ENCODE measurements at regions not wholly inside any gene's neighbourhood (a gene's known extent, or its start where the extent isn't known, plus 50 kb on each side); places are given as distances from the start of the nearest gene placed in this dataset.

- intact Hi-C loops (cut with micrococcal nuclease), result no loop called here
- no peaks in the 10 kb centered on the region for H4K20me1 ChIP-seq (replicated peaks; ENCODE audit: control insufficient read depth, insufficient read depth, low read length)
- no peaks in the 10 kb centered on the region for H3K9me3 ChIP-seq (replicated peaks; ENCODE audit: control insufficient read depth, insufficient read depth, low read depth, low read length)
- BruUV-seq (replicated peaks), result no TSS peak
- ChIA-PET CTCF (ENCODE audit: low intra/inter-chr PET ratio) (no interaction called here), POLR2A (no interaction called here)
- H3K9ac ChIP-seq (ENCODE audit: insufficient read depth in 1 of 2, low read depth in 2 of 2, low read length in 2 of 2), result no peak overlapping the region
- H3K27ac ChIP-seq (ENCODE audit: extremely low read depth, low read depth, low read length), result no peak overlapping the region
- no peaks in the 10 kb centered on the region for H3K79me2 ChIP-seq (ENCODE audit: control insufficient read depth, insufficient read depth, low read length)
- H2AFZ ChIP-seq (ENCODE audit: low read depth, low read length), result no peak overlapping the region
- H3K9me1 ChIP-seq (ENCODE audit: control insufficient read depth, insufficient read depth, low read length), result no peaks in the 10 kb centered on the region
- no peaks in the 10 kb centered on the region for H3K36me3 ChIP-seq (ENCODE audit: control insufficient read depth, insufficient read depth, low read length)
- H3K4me3 ChIP-seq, result no peak overlapping the region
- no peaks in the 10 kb centered on the region for H3K27me3 ChIP-seq (ENCODE audit: control insufficient read depth in 2 of 2, insufficient read depth in 2 of 2, low read length in 2 of 2)
- H3K4me1 ChIP-seq (replicated peaks in 1 of 2; ENCODE audit: control insufficient read depth in 2 of 2, insufficient read depth in 2 of 2, low read length in 2 of 2), result no peaks in the 10 kb centered on the region
- in situ Hi-C loops (cut with MboI), result no loop called here
- no peak overlapping the region for H3K4me2 ChIP-seq (ENCODE audit: insufficient read depth, low read length)
- DNase-seq (ENCODE audit: extremely low read depth in 1 of 4, low spot score in 3 of 4) (no peak), FAIRE-seq (no peak), ATAC-seq (no peak)
- TF ChIP-seq PCBP2 (IDR thresholded peaks at IDR 0.05; ENCODE audit: low read depth, low read length, poor library complexity, severe bottlenecking) (no peak), CXXC5 (CRISPR knock-in tag; IDR thresholded peaks at IDR 0.05) (no peak), BRD9 (IDR thresholded peaks at IDR 0.05; ENCODE audit: low read depth, partially characterized antibody) (no peak), NEUROD1 (IDR thresholded peaks at IDR 0.05; ENCODE audit: borderline replicate concordance, low read depth, low read length, partially characterized antibody) (no peak), MYNN (IDR thresholded peaks at IDR 0.05) (no peak), MYNN (CRISPR knock-in tag; IDR thresholded peaks at IDR 0.05) (no peak), SLC30A9 (CRISPR knock-in tag; IDR thresholded peaks at IDR 0.05) (no peak), SRSF7 (optimal IDR thresholded peaks at IDR 0.05; ENCODE audit: low read depth, low read length) (no peak), SNAPC5 (CRISPR knock-in tag; IDR thresholded peaks at IDR 0.05) (no peak), AFF4 (CRISPR knock-in tag; IDR thresholded peaks at IDR 0.05) (no peak), PHTF2 (CRISPR knock-in tag; IDR thresholded peaks at IDR 0.05) (no peak), ZNF407 (IDR thresholded peaks at IDR 0.05; ENCODE audit: low read depth) (no peak), FOXK2 (conservative IDR thresholded peaks at IDR 0.05 in 1 of 2, IDR thresholded peaks at IDR 0.05 in 1 of 2; ENCODE audit: low read depth in 2 of 2) (no peak)
Measured at GRCh38 chr14:38394767-38395166, 138.9 kb upstream of the CLEC14A start.
